H1 (cell line): ENCODE measurements at regions not wholly inside any gene's neighbourhood (a gene's known extent, or its start where the extent isn't known, plus 50 kb on each side); places are given as distances from the start of the nearest gene placed in this dataset.

Source experiments
- CTCF ChIA-PET: fragments of 300-600 bp; sonication (Branson Sonifier 250); formaldehyde crosslinking; loops from one replicate; lab custom pipeline; 2021; ENCODE audit not compliant: partially characterized antibody; lab: Charles Lee
- POLR2A ChIA-PET: fragments of 300-600 bp; sonication (Branson Sonifier 250); formaldehyde crosslinking; loops from one replicate; lab custom pipeline; 2021; ENCODE audit warnings: inconsistent platforms; ENCODE audit not compliant: partially characterized antibody; lab: Charles Lee
- DNase-seq, 2 experiments: peaks; one replicate each; pipeline versions ENCODE4 v3.0.0 to v3.0.0-alpha.2; 2010 to 2022; ENCODE audit warnings: low spot score in 2 of 2, low read depth in 1 of 2, mixed read lengths in 1 of 2
- FAIRE-seq: peaks from 2 replicates; lab custom pipeline; 2011; peaks lifted over from hg19 to GRCh38; lab: Jason Lieb, UNC
- H2AFZ ChIP-seq: 2 replicates; pipeline ENCODE4 v1.8.1; 2012; ENCODE audit warnings: low read length, inconsistent platforms
- H2AK5ac ChIP-seq: 2 replicates; pipeline ENCODE4 v1.6.1; 2013; ENCODE audit warnings: low read depth, low read length
- H2BK120ac ChIP-seq: replicated peaks from 2 replicates; pipeline ENCODE3; 2013; ENCODE audit warnings: low read depth, low read length, inconsistent platforms
- H2BK12ac ChIP-seq: 2 replicates; pipeline ENCODE4 v1.6.1; 2013; ENCODE audit warnings: low read depth, low read length
- H2BK15ac ChIP-seq: 2 replicates; pipeline ENCODE4 v1.6.1; 2013; ENCODE audit warnings: low read length
- H2BK20ac ChIP-seq: 2 replicates; pipeline ENCODE4 v1.6.1; 2013; ENCODE audit warnings: low read length
- H2BK5ac ChIP-seq: 2 replicates; pipeline ENCODE4 v1.6.1; 2013; ENCODE audit warnings: low read depth, low read length
- H3K14ac ChIP-seq: 2 replicates; pipeline ENCODE4 v1.6.1; 2013; ENCODE audit warnings: inconsistent platforms; ENCODE audit not compliant: insufficient read length
- H3K18ac ChIP-seq: 2 replicates; pipeline ENCODE4 v1.6.1; 2013; ENCODE audit warnings: low read length; ENCODE audit errors: extremely low read depth
- H3K23ac ChIP-seq: 2 replicates; pipeline ENCODE4 v1.6.1; 2013; ENCODE audit warnings: inconsistent platforms; ENCODE audit not compliant: insufficient read length
- H3K23me2 ChIP-seq: 2 replicates; pipeline ENCODE4 v1.6.1; 2013; ENCODE audit warnings: low read depth, low read length
- H3K27ac ChIP-seq: 2 replicates; pipeline ENCODE4 v1.6.1; 2011; ENCODE audit warnings: low read depth, low read length, inconsistent platforms
- H3K27me3 ChIP-seq, 4 experiments: replicated peaks in 1 of 4; 1 replicate in 1 of 4; 2 replicates in 3 of 4; pipeline versions ENCODE4 v1.6.1 to v1.8.1; 2011 to 2013; ENCODE audit warnings: low read length in 3 of 4, mild to moderate bottlenecking in 3 of 4, inconsistent platforms in 2 of 4, mixed read lengths in 2 of 4, moderate library complexity in 1 of 4; ENCODE audit not compliant: control insufficient read depth in 3 of 4, insufficient read depth in 3 of 4; ENCODE audit errors: extremely low read depth in 1 of 4
- H3K36me3 ChIP-seq, 4 experiments: 2 replicates each; pipeline versions ENCODE4 v1.6.1 to v1.8.1; 2011 to 2013; ENCODE audit warnings: mild to moderate bottlenecking in 4 of 4, low read length in 3 of 4, moderate library complexity in 2 of 4, control low read depth in 1 of 4, inconsistent platforms in 1 of 4; ENCODE audit not compliant: insufficient read depth in 4 of 4, control insufficient read depth in 2 of 4
- H3K4ac ChIP-seq: replicated peaks from 2 replicates; pipeline ENCODE3; 2013; ENCODE audit warnings: low read length, low read depth, mixed read lengths, inconsistent platforms; ENCODE audit not compliant: insufficient read length
- H3K4me1 ChIP-seq, 4 experiments: replicated peaks in 1 of 4; 1 replicate in 1 of 4; 2 replicates in 3 of 4; pipeline versions ENCODE4 v1.6.1 to v1.8.1; 2011 to 2013; ENCODE audit warnings: low read length in 3 of 4, inconsistent platforms in 2 of 4, mixed read lengths in 1 of 4; ENCODE audit not compliant: insufficient read depth in 4 of 4, control insufficient read depth in 3 of 4
- H3K4me2 ChIP-seq, 2 experiments: 2 replicates each; pipeline versions ENCODE4 v1.6.1 to v1.8.1; 2011 to 2013; ENCODE audit warnings: low read depth in 2 of 2, low read length in 2 of 2, control low read depth in 1 of 2, inconsistent platforms in 1 of 2, mild to moderate bottlenecking in 1 of 2; ENCODE audit not compliant: insufficient read depth in 1 of 2
- H3K4me3 ChIP-seq, 4 experiments: fragments of 200-600, 300-600 bp in 1 of 4; sonication (generic), shearing (Covaris generic), sonication (Bioruptor Twin) in 1 of 4; 2 replicates each; pipeline versions ENCODE4 v1.5.1 to v1.8.1; 2011 to 2016; ENCODE audit warnings: low read length in 4 of 4, low read depth in 3 of 4, control low read depth in 2 of 4, inconsistent platforms in 2 of 4, mild to moderate bottlenecking in 2 of 4, mixed read lengths in 1 of 4, moderate library complexity in 1 of 4; ENCODE audit not compliant: insufficient read depth in 2 of 4; ENCODE audit errors: extremely low read depth in 1 of 4
- H3K56ac ChIP-seq: replicated peaks from 2 replicates; pipeline ENCODE3; 2013; ENCODE audit warnings: low read depth, mild to moderate bottlenecking, mixed read lengths, low read length, inconsistent platforms; ENCODE audit not compliant: insufficient read length
- H3K79me1 ChIP-seq: 2 replicates; pipeline ENCODE4 v1.6.1; 2013; ENCODE audit warnings: low read depth, low read length, control low read depth
- H3K79me2 ChIP-seq, 2 experiments: 2 replicates each; pipeline versions ENCODE4 v1.6.1 to v1.8.1; 2012 to 2013; ENCODE audit warnings: low read length in 2 of 2, mild to moderate bottlenecking in 2 of 2, inconsistent platforms in 1 of 2; ENCODE audit not compliant: insufficient read depth in 2 of 2, control insufficient read depth in 1 of 2
- H3K9ac ChIP-seq, 4 experiments: replicated peaks in 1 of 4; 1 replicate in 1 of 4; 2 replicates in 3 of 4; pipeline versions ENCODE4 v1.6.1 to v1.8.1; 2011 to 2013; ENCODE audit warnings: low read depth in 3 of 4, low read length in 3 of 4, control low read depth in 2 of 4, mild to moderate bottlenecking in 2 of 4, moderate library complexity in 2 of 4, inconsistent platforms in 1 of 4; ENCODE audit errors: extremely low read depth in 1 of 4
- H3K9me3 ChIP-seq, 2 experiments: 2 replicates each; pipeline versions ENCODE4 v1.6.1 to v1.8.1; 2012 to 2013; ENCODE audit warnings: mild to moderate bottlenecking in 2 of 2, moderate library complexity in 2 of 2, control low read depth in 1 of 2, inconsistent platforms in 1 of 2, low read depth in 1 of 2, low read length in 1 of 2, mixed read lengths in 1 of 2; ENCODE audit not compliant: insufficient read depth in 2 of 2
- H4K20me1 ChIP-seq, 2 experiments: replicated peaks in 1 of 2; 2 replicates each; pipeline versions ENCODE3 to v1.8.1; 2011 to 2013; ENCODE audit warnings: inconsistent platforms in 2 of 2, low read length in 2 of 2, mild to moderate bottlenecking in 1 of 2; ENCODE audit not compliant: insufficient read depth in 2 of 2, control insufficient read depth in 1 of 2
- H4K5ac ChIP-seq: 2 replicates; pipeline ENCODE4 v1.6.1; 2013; ENCODE audit warnings: low read length, low read depth, mixed read lengths, inconsistent platforms; ENCODE audit not compliant: insufficient read length
- H4K8ac ChIP-seq: 2 replicates; pipeline ENCODE4 v1.8.0; 2013; ENCODE audit warnings: mild to moderate bottlenecking, moderate library complexity, low read length, inconsistent platforms; ENCODE audit not compliant: insufficient read depth; ENCODE audit errors: extremely low read depth
- H4K91ac ChIP-seq: replicated peaks from 2 replicates; pipeline ENCODE3; 2013; ENCODE audit warnings: low read length, mixed read lengths, inconsistent platforms; ENCODE audit not compliant: insufficient read length
- CBX8 ChIP-seq: fragments of 300-800, 300-1000 bp; sonication (generic); IDR thresholded peaks from 2 replicates; pipeline ENCODE4 v1.7.1; 2016; ENCODE audit warnings: low read depth, low read length, borderline replicate concordance
- WGBS, 2 experiments: shearing (Covaris generic) in 1 of 2; methylation state at CpG; one replicate each; pipeline versions ENCODE4 v1.1.6 to v1.1.7; 2013 to 2015; ENCODE audit warnings: low lambda C conversion rate in 2 of 2, mixed read lengths in 2 of 2, inconsistent platforms in 1 of 2, low coverage in 1 of 2, missing lambda C conversion rate in 1 of 2; ENCODE audit not compliant: insufficient replicate concordance in 2 of 2, insufficient coverage in 1 of 2, insufficient read length in 1 of 2; ENCODE audit errors: extremely low coverage in 1 of 2, missing lambda C conversion rate in 1 of 2; 5-methylcytosine and 5-hydroxymethylcytosine counted together

DNA sequence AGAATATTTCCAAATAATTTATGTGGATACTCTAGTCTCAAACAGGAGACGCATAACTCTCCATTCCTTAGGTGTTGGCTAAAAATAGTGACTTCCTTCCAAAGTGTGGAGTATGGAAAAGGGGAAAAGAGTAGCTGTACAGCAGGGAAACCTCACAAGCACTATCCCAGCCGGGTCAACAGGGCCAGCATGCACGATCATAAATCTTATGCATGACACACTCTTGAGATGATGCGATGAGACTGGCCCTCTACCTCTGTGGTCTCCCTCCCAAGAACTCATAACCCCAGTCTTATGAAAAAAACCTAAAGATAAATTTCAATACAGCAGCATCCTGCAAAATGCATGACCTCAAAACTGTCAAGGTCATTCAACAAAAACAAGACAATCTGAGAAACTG lies 197.3 kb downstream of the TEX36 start:
- Histone ChIP-seq H4K91ac (no peak overlapping the region), H3K9ac (no peak overlapping the region), H2BK5ac (no peak overlapping the region), H3K4me3 (no peak overlapping the region), H2BK12ac (no peak overlapping the region), H3K4ac (no peak overlapping the region), H3K27ac (no peak overlapping the region), H3K4me2 (no peak overlapping the region), H3K79me1 (no peaks in the 10 kb centered on the region; the same call in 1 of the 2 replicates), H3K56ac (no peak overlapping the region), H2BK15ac (no peak overlapping the region), H3K4me1 (peaks cover 2 to 5% (median 3%) of the 10 kb centered on the region in 4 experiments; a peak in 4 of 7 replicates), H4K8ac (no peak overlapping the region), H3K23me2 (no peaks in the 10 kb centered on the region), H3K18ac (no peak overlapping the region), H4K5ac (no peak overlapping the region), H2BK20ac (no peak overlapping the region), H4K20me1 (no peaks in the 10 kb centered on the region), H2BK120ac (no peak overlapping the region), H2AK5ac (no peak overlapping the region), H3K36me3 (no peaks in the 10 kb centered on the region), H3K23ac (no peak overlapping the region), H3K27me3 (no peaks in the 10 kb centered on the region), H2AFZ (no peak overlapping the region), H3K79me2 (no peaks in the 10 kb centered on the region), H3K9me3 (no peaks in the 10 kb centered on the region), H3K14ac (no peak overlapping the region)
- DNase-seq (no peak), FAIRE-seq (no peak)
- TF ChIP-seq CBX8: no peak
- CTCF ChIA-PET: interaction anchor here (0.9 to 1.2 kb wide), 2 partner anchors 12 to 38 kb away, joined by 3 to 4 read pairs; no protein-coding TSS in a partner anchor
- POLR2A ChIA-PET: no interaction called here
- WGBS, 2 experiments: 92% methylated on average over 4 of the region's 4 CpGs; no CpG with 5 or more reads in 1 of the 2 experiments
